ENCODE measurements at regions not wholly inside any gene's neighbourhood (a gene's known extent, or its start where the extent isn't known, plus 50 kb on each side); places are given as distances from the start of the nearest gene placed in this dataset.

GRCh38 chr20:48326868-48327267, 500.9 kb downstream of the PREX1 start:
- TF ChIP-seq EZH2 (IDR thresholded peaks at IDR 0.05; ENCODE audit: low read depth) (no peak), CTCF (conservative IDR thresholded peaks at IDR 0.05) (no peak)
